ENCODE measurements at regions not wholly inside any gene's neighbourhood (a gene's known extent, or its start where the extent isn't known, plus 50 kb on each side); places are given as distances from the start of the nearest gene placed in this dataset.
A peak's percentile ranks its signal among the peaks of the same experiment; 100 is the strongest.

- DNase-seq: no peak
- Histone ChIP-seq H3K27ac (no peak overlapping the region), H3K4me1 (peaks cover 0 to 26% (median 13%) of the 10 kb centered on the region in 6 donors), H3K4me3 (no peak overlapping the region), H3K27me3 (replicated peaks in 1 of 7) (no peaks in the 10 kb centered on the region), H3K9me3 (no peaks in the 10 kb centered on the region), H3K36me3 (no peaks in the 10 kb centered on the region)
- intact Hi-C loops (cut with DNase I; ENCODE audit: low total_unique reads): loop anchor here (5.0 to 10.0 kb wide), 2 partner anchors 308 to 781 kb away; partner anchors contain the start of gene KLF7
- TF ChIP-seq POLR2A (IDR thresholded peaks at IDR 0.05): no peak
- peak in 1 of 3 donors; percentile 24 for TF ChIP-seq POLR2AphosphoS5 (IDR thresholded peaks at IDR 0.05)
- peak in 8 of 11 experiments; percentile 32 to 55 (median 50) for TF ChIP-seq CTCF (IDR thresholded peaks at IDR 0.05 in 8 of 11, conservative IDR thresholded peaks at IDR 0.05 in 3 of 11)
- 25 to 33% (median 28%) methylated on average over 9 of the region's 9 CpGs for WGBS, 5 donors
Observed at GRCh38 chr2:207473049-207473930, 56.5 kb upstream of the CREB1 start.

GRCh38 chr2:207473931-207474235 lies 55.9 kb upstream of the CREB1 start:
- peaks cover 0 to 26% (median 13%) of the 10 kb centered on the region in 6 donors for H3K4me1 ChIP-seq
- H3K4me3 ChIP-seq: no peak overlapping the region
- H3K27ac ChIP-seq: no peak overlapping the region
- intact Hi-C loops (cut with DNase I; ENCODE audit: low total_unique reads): loop anchor here (5.0 to 10.0 kb wide), 2 partner anchors 309 to 782 kb away; partner anchors contain the start of gene KLF7
- H3K27me3 ChIP-seq (replicated peaks in 1 of 7): no peaks in the 10 kb centered on the region
- no peaks in the 10 kb centered on the region for H3K9me3 ChIP-seq
- H3K36me3 ChIP-seq: no peaks in the 10 kb centered on the region
- no peak for DNase-seq
- TF ChIP-seq POLR2A (IDR thresholded peaks at IDR 0.05) (no peak), POLR2AphosphoS5 (IDR thresholded peaks at IDR 0.05) (no peak), CTCF (IDR thresholded peaks at IDR 0.05 in 8 of 11, conservative IDR thresholded peaks at IDR 0.05 in 3 of 11) (no peak)
- WGBS, 5 donors: 80 to 92% (median 87%) methylated on average over 5 of the region's 5 CpGs

- Histone ChIP-seq H3K9me3 (no peaks in the 10 kb centered on the region), H3K36me3 (no peaks in the 10 kb centered on the region), H3K4me3 (peak overlapping the region in 2 of 8 donors; percentile 8 to 17), H3K27ac (no peak overlapping the region), H3K27me3 (replicated peaks in 1 of 7) (no peaks in the 10 kb centered on the region), H3K4me1 (peaks cover 0 to 33% (median 13%) of the 10 kb centered on the region in 6 donors)
- no peak for DNase-seq
- TF ChIP-seq CTCF (IDR thresholded peaks at IDR 0.05 in 8 of 11, conservative IDR thresholded peaks at IDR 0.05 in 3 of 11) (peak; percentile 14 to 80 (median 72)), POLR2AphosphoS5 (IDR thresholded peaks at IDR 0.05) (no peak), POLR2A (IDR thresholded peaks at IDR 0.05) (no peak)
- intact Hi-C loops (cut with DNase I; ENCODE audit: low total_unique reads): loop anchor here (5.0 to 10.0 kb wide), 3 partner anchors 310 to 783 kb away; partner anchors contain the start of gene KLF7
- WGBS, 5 donors: 16 to 27% (median 21%) methylated on average over 13 of the region's 13 CpGs
Observed at GRCh38 chr2:207474863-207475485, 54.8 kb upstream of the CREB1 start.

- WGBS, 5 donors: 65 to 77% (median 72%) methylated on average over 3 of the region's 3 CpGs
- no peak overlapping the region for H3K4me3 ChIP-seq
- intact Hi-C loops (cut with DNase I; ENCODE audit: low total_unique reads): loop anchor here (5.0 to 10.0 kb wide), 2 partner anchors 311 to 488 kb away; partner anchors contain the start of gene KLF7
- no peaks in the 10 kb centered on the region for H3K27me3 ChIP-seq (replicated peaks in 1 of 7)
- H3K36me3 ChIP-seq: no peaks in the 10 kb centered on the region
- H3K9me3 ChIP-seq: no peaks in the 10 kb centered on the region
- H3K4me1 ChIP-seq: peaks cover 0 to 33% (median 13%) of the 10 kb centered on the region in 6 donors
- H3K27ac ChIP-seq: no peak overlapping the region
- TF ChIP-seq POLR2AphosphoS5 (IDR thresholded peaks at IDR 0.05) (no peak), CTCF (IDR thresholded peaks at IDR 0.05 in 8 of 11, conservative IDR thresholded peaks at IDR 0.05 in 3 of 11) (no peak), POLR2A (IDR thresholded peaks at IDR 0.05) (no peak)
- no peak for DNase-seq
Observed at GRCh38 chr2:207475546-207475945, 54.2 kb upstream of the CREB1 start.
